ENCODE measurements at regions not wholly inside any gene's neighbourhood (a gene's known extent, or its start where the extent isn't known, plus 50 kb on each side); places are given as distances from the start of the nearest gene placed in this dataset.

- no peak for DNase-seq (ENCODE audit: extremely low read depth in 1 of 2, low read depth in 1 of 2)
Measured at GRCh38 chr7:46352004-46352954, 431.2 kb upstream of the IGFBP3 start.

GRCh38 chr7:46349490-46349889, 428.4 kb upstream of the IGFBP3 start:
- no peak for DNase-seq (ENCODE audit: extremely low read depth in 1 of 2, low read depth in 1 of 2)

- DNase-seq (ENCODE audit: extremely low read depth in 1 of 2, low read depth in 1 of 2), result no peak
Measured at GRCh38 chr7:46344533-46344932, 423.5 kb upstream of the IGFBP3 start.

GRCh38 chr7:46343802-46344201, 422.7 kb upstream of the IGFBP3 start:
- no peak for DNase-seq (ENCODE audit: extremely low read depth in 1 of 2, low read depth in 1 of 2)

- no peak for DNase-seq (ENCODE audit: extremely low read depth in 1 of 2, low read depth in 1 of 2)
Measured at GRCh38 chr7:46322937-46323336, 401.9 kb upstream of the IGFBP3 start.

- no peak for DNase-seq (ENCODE audit: extremely low read depth in 1 of 2, low read depth in 1 of 2)
Measured at GRCh38 chr7:46321556-46322205, 400.6 kb upstream of the IGFBP3 start.

- no peak for DNase-seq (ENCODE audit: extremely low read depth in 1 of 2, low read depth in 1 of 2)
Measured at GRCh38 chr7:46320956-46321355, 399.9 kb upstream of the IGFBP3 start.

GRCh38 chr7:46319841-46320240, 398.8 kb upstream of the IGFBP3 start:
- no peak for DNase-seq (ENCODE audit: extremely low read depth in 1 of 2, low read depth in 1 of 2)

GRCh38 chr7:46318276-46318675, 397.2 kb upstream of the IGFBP3 start:
- DNase-seq (ENCODE audit: extremely low read depth in 1 of 2, low read depth in 1 of 2), result no peak

- DNase-seq (ENCODE audit: extremely low read depth in 1 of 2, low read depth in 1 of 2), result no peak
Measured at GRCh38 chr7:46317256-46317655, 396.2 kb upstream of the IGFBP3 start.

GRCh38 chr7:46315891-46316290, 394.8 kb upstream of the IGFBP3 start:
- DNase-seq (ENCODE audit: extremely low read depth in 1 of 2, low read depth in 1 of 2), result no peak

- DNase-seq (ENCODE audit: extremely low read depth in 1 of 2, low read depth in 1 of 2), result no peak
Measured at GRCh38 chr7:46301677-46302076, 380.6 kb upstream of the IGFBP3 start.

- no peak for DNase-seq (ENCODE audit: extremely low read depth in 1 of 2, low read depth in 1 of 2)
Measured at GRCh38 chr7:46297515-46297914, 376.4 kb upstream of the IGFBP3 start.

GRCh38 chr7:46296526-46296925, 375.5 kb upstream of the IGFBP3 start:
- no peak for DNase-seq (ENCODE audit: extremely low read depth in 1 of 2, low read depth in 1 of 2)

GRCh38 chr7:46294381-46294780, 373.3 kb upstream of the IGFBP3 start:
- no peak for DNase-seq (ENCODE audit: extremely low read depth in 1 of 2, low read depth in 1 of 2)

- DNase-seq (ENCODE audit: extremely low read depth in 1 of 2, low read depth in 1 of 2), result no peak
Measured at GRCh38 chr7:46292741-46293140, 371.7 kb upstream of the IGFBP3 start.

GRCh38 chr7:46291601-46292150, 370.6 kb upstream of the IGFBP3 start:
- no peak for DNase-seq (ENCODE audit: extremely low read depth in 1 of 2, low read depth in 1 of 2)

GRCh38 chr7:46291050-46291438, 370.0 kb upstream of the IGFBP3 start:
- DNase-seq (ENCODE audit: extremely low read depth in 1 of 2, low read depth in 1 of 2), result no peak

- no peak for DNase-seq (ENCODE audit: extremely low read depth in 1 of 2, low read depth in 1 of 2)
Measured at GRCh38 chr7:46290374-46291049, 369.4 kb upstream of the IGFBP3 start.

- no peak for DNase-seq (ENCODE audit: extremely low read depth in 1 of 2, low read depth in 1 of 2)
Measured at GRCh38 chr7:46288861-46289260, 367.8 kb upstream of the IGFBP3 start.

GRCh38 chr7:46288010-46288409, 366.9 kb upstream of the IGFBP3 start:
- no peak for DNase-seq (ENCODE audit: extremely low read depth in 1 of 2, low read depth in 1 of 2)
